CD4-positive, alpha-beta T cell (primary cell): ENCODE measurements at regions not wholly inside any gene's neighbourhood (a gene's known extent, or its start where the extent isn't known, plus 50 kb on each side); places are given as distances from the start of the nearest gene placed in this dataset.

ENCODE experiments used
- ATAC-seq: fragments of 200-7000 bp; cut with Tn5 transposase; one replicate; pipeline ENCODE4 v1.10.0; 2022; ENCODE audit warnings: mild to moderate bottlenecking; ENCODE audit not compliant: poor library complexity
- CTCF ChIA-PET: fragments of 350-600 bp; sonication (Branson Sonifier 250); formaldehyde crosslinking; loops from one replicate; lab custom pipeline; 2021; ENCODE audit warnings: antibody characterized with exemption, inconsistent platforms; lab: Charles Lee
- POLR2A ChIA-PET: fragments of 350-600 bp; sonication (Branson Sonifier 250); formaldehyde crosslinking; loops from one replicate; lab custom pipeline; 2021; ENCODE audit warnings: antibody characterized with exemption, inconsistent platforms; lab: Charles Lee
- DNase-seq, 14 experiments: peaks; one replicate each; pipeline ENCODE4 v3.0.0-alpha.2; 2013 to 2020; ENCODE audit warnings: mixed read lengths in 2 of 14
- H3K27ac ChIP-seq, 2 donors: one replicate each; pipeline versions ENCODE4 v1.5.1 to v1.7.0; 2013; ENCODE audit warnings: low read length in 2 of 2, low read depth in 1 of 2, mild to moderate bottlenecking in 1 of 2
- H3K27me3 ChIP-seq, 2 experiments: 1 replicate in 1 of 2; 2 replicates in 1 of 2; pipeline versions ENCODE4 v1.6.1 to v1.7.0; 2013; ENCODE audit warnings: low read length in 2 of 2, control low read depth in 1 of 2, mild to moderate bottlenecking in 1 of 2, moderate library complexity in 1 of 2; ENCODE audit not compliant: insufficient read depth in 2 of 2, control insufficient read depth in 1 of 2
- H3K36me3 ChIP-seq: one replicate; pipeline ENCODE4 v1.6.1; 2013; ENCODE audit warnings: low read length, control low read depth; ENCODE audit not compliant: insufficient read depth
- H3K4me1 ChIP-seq: one replicate; pipeline ENCODE4 v1.6.1; 2013; ENCODE audit warnings: low read length, control low read depth; ENCODE audit not compliant: insufficient read depth
- H3K4me3 ChIP-seq: one replicate; pipeline ENCODE4 v1.5.1; 2013; ENCODE audit warnings: mild to moderate bottlenecking, low read length, moderate library complexity
- H3K9me3 ChIP-seq, 2 experiments: 1 replicate in 1 of 2; 2 replicates in 1 of 2; pipeline versions ENCODE4 v1.6.1 to v1.7.0; 2013; ENCODE audit warnings: low read length in 2 of 2, mild to moderate bottlenecking in 2 of 2, control low read depth in 1 of 2, moderate library complexity in 1 of 2; ENCODE audit not compliant: control insufficient read depth in 1 of 2, insufficient read depth in 1 of 2
- H3K27ac Mint-ChIP-seq: one replicate; pipeline ENCODE4 v1.8.0; 2020; ENCODE audit warnings: mixed read lengths
- H3K27me3 Mint-ChIP-seq: one replicate; pipeline ENCODE4 v1.8.0; 2021; ENCODE audit warnings: mixed read lengths
- H3K36me3 Mint-ChIP-seq: one replicate; pipeline ENCODE4 v1.8.0; 2021; ENCODE audit warnings: low read depth, mixed read lengths
- H3K4me1 Mint-ChIP-seq: one replicate; pipeline ENCODE4 v1.8.0; 2021; ENCODE audit warnings: low read depth, mixed read lengths
- H3K4me3 Mint-ChIP-seq: one replicate; pipeline ENCODE4 v1.8.0; 2020; ENCODE audit warnings: mild to moderate bottlenecking, mixed read lengths
- H3K9me3 Mint-ChIP-seq: one replicate; pipeline ENCODE4 v1.8.0; 2020; ENCODE audit warnings: mixed read lengths
- CTCF ChIP-seq: fragments of 200-600 bp; IDR thresholded peaks from one replicate; pipeline ENCODE4 v1.8.0; 2022; ENCODE audit warnings: antibody characterized with exemption, mild to moderate bottlenecking
- intact Hi-C, 2 experiments: fragments of 100-400 bp; cut with DNase I in 1 of 2; cut with micrococcal nuclease in 1 of 2; formaldehyde crosslinking; loops; one replicate each; pipeline versions ENCODE4 v1.15.1 to v1.9.0; 2023 to 2025; cut with DNase I, micrococcal nuclease

GRCh38 chr6:166718516-166718915 is 91.5 kb upstream of the RPS6KA2 start:
- Histone ChIP-seq H3K9me3 (no peaks in the 10 kb centered on the region), H3K36me3 (no peaks in the 10 kb centered on the region), H3K27me3 (no peaks in the 10 kb centered on the region), H3K4me1 (no peaks in the 10 kb centered on the region), H3K27ac (no peak overlapping the region), H3K4me3 (no peak overlapping the region)
- intact Hi-C loops, result no loop called here
- Mint-ChIP-seq H3K4me3 (no peak overlapping the region), H3K27me3 (no peaks in the 10 kb centered on the region), H3K9me3 (no peaks in the 10 kb centered on the region), H3K4me1 (no peaks in the 10 kb centered on the region), H3K36me3 (no peaks in the 10 kb centered on the region), H3K27ac (no peak overlapping the region)
- DNase-seq, result no peak
- no peak for TF ChIP-seq CTCF
- ChIA-PET POLR2A (no interaction called here), CTCF (no interaction called here)
- ATAC-seq, result no peak

GRCh38 chr6:166716910-166717617 is 90.0 kb upstream of the RPS6KA2 start:
- ATAC-seq, result no peak
- TF ChIP-seq CTCF, result no peak
- Mint-ChIP-seq H3K4me1 (no peaks in the 10 kb centered on the region), H3K36me3 (no peaks in the 10 kb centered on the region), H3K4me3 (no peak overlapping the region), H3K9me3 (no peaks in the 10 kb centered on the region), H3K27me3 (no peaks in the 10 kb centered on the region), H3K27ac (no peak overlapping the region)
- ChIA-PET POLR2A (no interaction called here), CTCF (no interaction called here)
- intact Hi-C loops, result no loop called here
- Histone ChIP-seq H3K9me3 (peaks cover 0 to 11% of the 10 kb centered on the region in 2 experiments), H3K4me3 (no peak overlapping the region), H3K27ac (no peak overlapping the region), H3K36me3 (no peaks in the 10 kb centered on the region), H3K4me1 (no peaks in the 10 kb centered on the region), H3K27me3 (no peaks in the 10 kb centered on the region)
- no peak for DNase-seq

GRCh38 chr6:166715992-166716391 is 88.9 kb upstream of the RPS6KA2 start:
- Histone ChIP-seq H3K36me3 (no peaks in the 10 kb centered on the region), H3K27me3 (no peaks in the 10 kb centered on the region), H3K9me3 (peaks cover 4 to 18% of the 10 kb centered on the region in 2 experiments), H3K4me1 (no peaks in the 10 kb centered on the region), H3K4me3 (no peak overlapping the region), H3K27ac (no peak overlapping the region)
- intact Hi-C loops, result no loop called here
- Mint-ChIP-seq H3K27ac (no peak overlapping the region), H3K36me3 (no peaks in the 10 kb centered on the region), H3K27me3 (no peaks in the 10 kb centered on the region), H3K4me3 (no peak overlapping the region), H3K4me1 (no peaks in the 10 kb centered on the region), H3K9me3 (peaks cover 6% of the 10 kb centered on the region)
- no peak for TF ChIP-seq CTCF
- no peak for ATAC-seq
- ChIA-PET POLR2A (no interaction called here), CTCF (no interaction called here)
- no peak for DNase-seq
